Astrocyte (in vitro differentiated cells and primary cell): ENCODE measurements at regions not wholly inside any gene's neighbourhood (a gene's known extent, or its start where the extent isn't known, plus 50 kb on each side); places are given as distances from the start of the nearest gene placed in this dataset.

ENCODE experiments used
- DNase-seq: peaks from one replicate; pipeline ENCODE4 v3.0.0-alpha.2; 2010; ENCODE audit warnings: low read depth
- FAIRE-seq: peaks from 2 replicates; lab custom pipeline; 2011; peaks lifted over from hg19 to GRCh38; lab: Jason Lieb, UNC
- H2AFZ ChIP-seq: 2 replicates; pipeline ENCODE4 v1.6.0; 2012; ENCODE audit warnings: low read depth, low read length, inconsistent platforms
- H3K27ac ChIP-seq: 2 replicates; pipeline ENCODE4 v1.5.1; 2011; ENCODE audit warnings: low read depth, low read length, inconsistent platforms
- H3K27me3 ChIP-seq: 2 replicates; pipeline ENCODE4 v1.6.0; 2011; ENCODE audit warnings: low read length, inconsistent platforms; ENCODE audit not compliant: insufficient read depth
- H3K36me3 ChIP-seq: 2 replicates; pipeline ENCODE4 v1.5.1; 2011; ENCODE audit warnings: low read length, inconsistent platforms; ENCODE audit not compliant: insufficient read depth
- H3K4me1 ChIP-seq: 2 replicates; pipeline ENCODE4 v1.5.1; 2011; ENCODE audit warnings: low read length, inconsistent platforms; ENCODE audit not compliant: insufficient read depth
- H3K4me2 ChIP-seq: 2 replicates; pipeline ENCODE4 v1.6.0; 2012; ENCODE audit warnings: low read length, inconsistent platforms
- H3K4me3 ChIP-seq: 2 replicates; pipeline ENCODE4 v1.5.1; 2011; ENCODE audit warnings: low read depth, mild to moderate bottlenecking, low read length, inconsistent platforms; ENCODE audit not compliant: insufficient read depth
- H3K79me2 ChIP-seq: 2 replicates; pipeline ENCODE4 v1.6.0; 2012; ENCODE audit warnings: mild to moderate bottlenecking, low read length, inconsistent platforms; ENCODE audit not compliant: insufficient read depth
- H3K9ac ChIP-seq: 2 replicates; pipeline ENCODE4 v1.6.0; 2012; ENCODE audit warnings: mild to moderate bottlenecking, low read length, inconsistent platforms
- H3K9me3 ChIP-seq: 2 replicates; pipeline ENCODE4 v1.5.1; 2012; ENCODE audit warnings: low read depth, mild to moderate bottlenecking, low read length, inconsistent platforms; ENCODE audit not compliant: insufficient read depth
- H4K20me1 ChIP-seq: 2 replicates; pipeline ENCODE4 v1.6.0; 2012; ENCODE audit warnings: low read length, inconsistent platforms; ENCODE audit not compliant: insufficient read depth
- H3K27ac Mint-ChIP-seq: one replicate; pipeline ENCODE4 v1.8.0; 2021; ENCODE audit warnings: mild to moderate bottlenecking, mixed read lengths; ENCODE audit not compliant: unreplicated experiment
- H3K27me3 Mint-ChIP-seq: one replicate; pipeline ENCODE4 v1.8.0; 2021; ENCODE audit warnings: low read depth, mixed read lengths; ENCODE audit not compliant: unreplicated experiment
- H3K36me3 Mint-ChIP-seq: one replicate; pipeline ENCODE4 v1.8.0; 2021; ENCODE audit warnings: low read depth, mixed read lengths; ENCODE audit not compliant: unreplicated experiment
- H3K4me1 Mint-ChIP-seq: one replicate; pipeline ENCODE4 v1.8.0; 2021; ENCODE audit warnings: low read depth, mixed read lengths; ENCODE audit not compliant: unreplicated experiment
- H3K4me3 Mint-ChIP-seq: one replicate; pipeline ENCODE4 v1.8.0; 2021; ENCODE audit warnings: mild to moderate bottlenecking, moderate library complexity, mixed read lengths; ENCODE audit not compliant: unreplicated experiment
- H3K9me3 Mint-ChIP-seq: one replicate; pipeline ENCODE4 v1.8.0; 2021; ENCODE audit warnings: mild to moderate bottlenecking, mixed read lengths; ENCODE audit not compliant: unreplicated experiment
- EZH2 ChIP-seq: IDR thresholded peaks from 2 replicates; pipeline ENCODE4 v1.6.1; 2012; ENCODE audit warnings: mild to moderate bottlenecking, low read length, inconsistent platforms; ENCODE audit not compliant: insufficient read depth
- TF ChIP-seq, protein P1 (sequence below): IDR thresholded peaks from 2 replicates; pipeline ENCODE4 v1.5.1; 2011; ENCODE audit warnings: low read depth, mild to moderate bottlenecking, inconsistent platforms, low read length, moderate library complexity; ENCODE audit not compliant: insufficient read depth

DNA sequence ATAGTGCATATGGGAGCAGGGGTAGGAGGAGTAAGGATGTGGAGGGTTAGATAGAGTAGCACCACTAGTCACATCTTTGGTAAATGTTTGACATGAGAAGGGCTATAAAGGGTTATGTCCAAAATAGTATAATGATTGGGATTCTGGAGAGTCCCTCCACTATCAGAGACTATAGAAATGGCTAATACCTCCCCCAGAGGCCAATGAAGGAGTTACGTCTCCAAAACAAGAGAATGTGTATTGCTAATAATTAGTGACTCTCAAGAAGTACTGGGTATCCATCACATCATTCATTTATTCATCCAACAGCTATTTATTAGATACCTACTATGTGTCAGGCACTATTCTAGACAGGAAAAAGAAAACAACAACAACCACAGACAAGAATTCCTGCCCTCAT lies 203.7 kb upstream of the UMPS start:
- Histone ChIP-seq H3K9ac (no peak overlapping the region), H3K4me2 (no peak overlapping the region), H3K36me3 (no peaks in the 10 kb centered on the region), H3K27me3 (no peaks in the 10 kb centered on the region), H3K9me3 (no peaks in the 10 kb centered on the region), H2AFZ (no peak overlapping the region), H3K4me1 (no peaks in the 10 kb centered on the region), H3K4me3 (no peak overlapping the region), H3K79me2 (no peaks in the 10 kb centered on the region), H3K27ac (no peak overlapping the region), H4K20me1 (no peaks in the 10 kb centered on the region)
- TF ChIP-seq EZH2, result no peak
- TF ChIP-seq, protein P1, sequence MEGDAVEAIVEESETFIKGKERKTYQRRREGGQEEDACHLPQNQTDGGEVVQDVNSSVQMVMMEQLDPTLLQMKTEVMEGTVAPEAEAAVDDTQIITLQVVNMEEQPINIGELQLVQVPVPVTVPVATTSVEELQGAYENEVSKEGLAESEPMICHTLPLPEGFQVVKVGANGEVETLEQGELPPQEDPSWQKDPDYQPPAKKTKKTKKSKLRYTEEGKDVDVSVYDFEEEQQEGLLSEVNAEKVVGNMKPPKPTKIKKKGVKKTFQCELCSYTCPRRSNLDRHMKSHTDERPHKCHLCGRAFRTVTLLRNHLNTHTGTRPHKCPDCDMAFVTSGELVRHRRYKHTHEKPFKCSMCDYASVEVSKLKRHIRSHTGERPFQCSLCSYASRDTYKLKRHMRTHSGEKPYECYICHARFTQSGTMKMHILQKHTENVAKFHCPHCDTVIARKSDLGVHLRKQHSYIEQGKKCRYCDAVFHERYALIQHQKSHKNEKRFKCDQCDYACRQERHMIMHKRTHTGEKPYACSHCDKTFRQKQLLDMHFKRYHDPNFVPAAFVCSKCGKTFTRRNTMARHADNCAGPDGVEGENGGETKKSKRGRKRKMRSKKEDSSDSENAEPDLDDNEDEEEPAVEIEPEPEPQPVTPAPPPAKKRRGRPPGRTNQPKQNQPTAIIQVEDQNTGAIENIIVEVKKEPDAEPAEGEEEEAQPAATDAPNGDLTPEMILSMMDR, result no peak
- no peak overlapping the region for H3K4me3 Mint-ChIP-seq
- no peak for FAIRE-seq
- no peaks in the 10 kb centered on the region for H3K27me3 Mint-ChIP-seq
- DNase-seq, result no peak
- peaks cover 18% of the 10 kb centered on the region for H3K4me1 Mint-ChIP-seq
- H3K27ac Mint-ChIP-seq, result no peak overlapping the region
- H3K36me3 Mint-ChIP-seq, result peaks cover 3% of the 10 kb centered on the region
- H3K9me3 Mint-ChIP-seq, result peaks cover 4% of the 10 kb centered on the region

DNA sequence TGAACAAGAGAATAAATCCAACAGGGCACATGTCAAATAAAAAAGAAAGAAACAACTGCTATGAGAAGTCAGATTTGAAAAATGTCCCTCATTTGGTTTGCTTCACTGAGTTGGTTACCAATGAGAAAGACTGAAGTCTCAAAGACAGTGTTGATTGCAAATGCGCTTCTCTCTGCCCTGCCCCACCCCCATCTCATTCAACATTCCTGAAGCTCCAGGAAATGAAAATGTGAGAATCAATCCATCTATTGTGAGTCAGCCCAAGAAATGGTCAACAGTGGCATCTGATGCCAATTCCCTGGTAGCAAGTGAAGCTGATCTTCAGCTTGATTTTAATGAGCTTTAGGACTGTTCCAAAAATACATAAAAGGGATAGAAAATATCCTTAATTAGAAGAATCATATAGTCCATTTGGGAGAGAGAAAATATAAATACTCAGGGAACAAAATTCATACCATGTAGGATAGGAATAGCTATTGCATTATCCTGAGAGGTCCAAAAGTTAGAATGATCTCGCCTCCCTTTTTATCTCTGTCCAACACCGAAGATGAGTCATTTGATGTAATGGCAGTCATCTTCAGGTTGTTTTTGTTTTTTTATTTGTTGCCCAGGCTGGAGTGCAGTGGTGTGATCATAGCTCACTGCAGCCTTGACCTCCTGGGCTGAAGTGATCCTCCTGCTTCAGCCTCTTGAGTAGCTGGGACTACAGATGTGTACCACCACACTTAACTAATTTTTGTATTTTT lies 200.3 kb upstream of the UMPS start:
- Histone ChIP-seq H2AFZ (no peak overlapping the region), H3K27me3 (no peaks in the 10 kb centered on the region), H3K4me1 (no peaks in the 10 kb centered on the region), H3K36me3 (no peaks in the 10 kb centered on the region), H4K20me1 (no peaks in the 10 kb centered on the region), H3K9me3 (no peaks in the 10 kb centered on the region), H3K4me2 (no peak overlapping the region), H3K9ac (no peak overlapping the region), H3K27ac (no peak overlapping the region), H3K79me2 (no peaks in the 10 kb centered on the region), H3K4me3 (no peak overlapping the region)
- Mint-ChIP-seq H3K36me3 (peaks cover 3% of the 10 kb centered on the region), H3K4me1 (peaks cover 18% of the 10 kb centered on the region), H3K27ac (no peak overlapping the region), H3K27me3 (peaks cover 2% of the 10 kb centered on the region), H3K4me3 (no peak overlapping the region), H3K9me3 (peaks cover 4% of the 10 kb centered on the region)
- TF ChIP-seq EZH2, result no peak
- TF ChIP-seq, protein P1, result no peak
- no peak for FAIRE-seq
- peak; percentile 27 for DNase-seq

DNA sequence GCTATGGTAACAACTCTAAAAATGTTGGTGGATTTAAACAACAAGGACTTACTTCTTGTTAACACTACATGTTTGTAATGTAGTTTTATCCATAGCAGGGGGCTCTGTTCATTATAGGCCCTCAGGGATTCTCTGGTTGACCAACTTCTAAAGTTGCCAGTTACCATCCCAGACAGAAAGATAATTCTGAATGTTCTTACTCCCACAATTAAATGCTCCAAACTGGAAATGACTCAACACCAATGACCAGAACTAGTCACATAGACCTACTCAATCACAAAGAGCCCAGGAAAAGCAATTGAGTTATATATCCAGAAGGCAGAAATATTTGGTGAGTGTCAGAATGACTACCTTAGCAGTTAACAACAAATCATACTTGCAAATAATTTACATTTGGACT lies 199.3 kb upstream of the UMPS start:
- H3K36me3 ChIP-seq, result no peaks in the 10 kb centered on the region
- H3K9ac ChIP-seq, result no peak overlapping the region
- DNase-seq (no peak), FAIRE-seq (no peak)
- Mint-ChIP-seq H3K4me1 (peaks cover 18% of the 10 kb centered on the region), H3K27ac (no peak overlapping the region), H3K9me3 (no peaks in the 10 kb centered on the region), H3K27me3 (peaks cover 2% of the 10 kb centered on the region), H3K4me3 (no peak overlapping the region), H3K36me3 (no peaks in the 10 kb centered on the region)
- H3K27ac ChIP-seq, result no peak overlapping the region
- no peak overlapping the region for H3K4me2 ChIP-seq
- no peaks in the 10 kb centered on the region for H4K20me1 ChIP-seq
- H3K9me3 ChIP-seq, result no peaks in the 10 kb centered on the region
- no peaks in the 10 kb centered on the region for H3K27me3 ChIP-seq
- H2AFZ ChIP-seq, result no peak overlapping the region
- no peaks in the 10 kb centered on the region for H3K4me1 ChIP-seq
- no peak for TF ChIP-seq EZH2
- TF ChIP-seq, protein P1, result no peak
- H3K79me2 ChIP-seq, result no peaks in the 10 kb centered on the region
- H3K4me3 ChIP-seq, result no peak overlapping the region
